Nephron progenitor cell (in vitro differentiated cells): ENCODE measurements at regions not wholly inside any gene's neighbourhood (a gene's known extent, or its start where the extent isn't known, plus 50 kb on each side); places are given as distances from the start of the nearest gene placed in this dataset.

ENCODE experiments used
- DNase-seq: peaks from one replicate; pipeline ENCODE4 v3.0.0; 2021
- H3K27ac Mint-ChIP-seq: 2 replicates; pipeline ENCODE4 v1.8.0; 2021; ENCODE audit warnings: mild to moderate bottlenecking, moderate library complexity, mixed read lengths
- H3K27me3 Mint-ChIP-seq: 2 replicates; pipeline ENCODE4 v1.8.0; 2021; ENCODE audit warnings: mild to moderate bottlenecking, low read depth, mixed read lengths; ENCODE audit not compliant: poor library complexity
- H3K36me3 Mint-ChIP-seq: 2 replicates; pipeline ENCODE4 v1.8.0; 2021; ENCODE audit warnings: low read depth, mixed read lengths
- H3K4me1 Mint-ChIP-seq: 2 replicates; pipeline ENCODE4 v1.8.0; 2021; ENCODE audit warnings: mixed read lengths
- H3K4me3 Mint-ChIP-seq: 2 replicates; pipeline ENCODE4 v1.8.0; 2021; ENCODE audit warnings: mild to moderate bottlenecking, moderate library complexity, mixed read lengths
- H3K9me3 Mint-ChIP-seq: 2 replicates; pipeline ENCODE4 v1.8.0; 2021; ENCODE audit warnings: mild to moderate bottlenecking, moderate library complexity, mixed read lengths
- CTCF ChIP-seq: fragments of 200-600 bp; sonication (generic); IDR thresholded peaks from 2 replicates; pipeline ENCODE4 v1.5.0; 2021; ENCODE audit warnings: antibody characterized with exemption

- Mint-ChIP-seq H3K27ac (no peak overlapping the region), H3K27me3 (peaks cover 7% of the 10 kb centered on the region), H3K4me1 (no peaks in the 10 kb centered on the region), H3K36me3 (no peaks in the 10 kb centered on the region), H3K9me3 (peaks cover 24% of the 10 kb centered on the region), H3K4me3 (no peak overlapping the region)
- no peak for DNase-seq
- no peak for TF ChIP-seq CTCF
Observed at GRCh38 chr7:17608114-17608833, 309.8 kb downstream of the AHR start.

DNA sequence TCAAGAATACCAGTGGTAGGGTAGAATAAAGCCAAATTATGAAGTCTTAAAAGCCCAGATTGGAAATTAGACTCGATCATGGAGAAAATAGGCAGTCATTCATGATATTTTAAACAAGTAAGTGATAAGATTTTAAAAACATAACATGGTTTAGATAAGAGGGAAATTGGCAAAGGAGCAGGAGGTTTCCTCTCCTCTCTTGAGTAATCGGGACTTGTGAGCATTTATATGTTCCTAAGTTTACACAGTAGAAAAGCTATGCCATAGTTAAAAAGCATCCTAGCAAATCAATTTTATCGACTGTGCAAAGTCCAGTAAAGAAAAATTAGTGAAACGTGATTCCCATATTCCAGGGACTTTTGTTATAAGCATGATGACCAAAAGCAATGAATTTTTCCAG, 313.2 kb downstream of the AHR start:
- Mint-ChIP-seq H3K36me3 (no peaks in the 10 kb centered on the region), H3K27me3 (peaks cover 7% of the 10 kb centered on the region), H3K4me1 (no peaks in the 10 kb centered on the region), H3K27ac (no peak overlapping the region), H3K4me3 (no peak overlapping the region), H3K9me3 (no peaks in the 10 kb centered on the region)
- TF ChIP-seq CTCF, result no peak
- DNase-seq, result no peak

DNA sequence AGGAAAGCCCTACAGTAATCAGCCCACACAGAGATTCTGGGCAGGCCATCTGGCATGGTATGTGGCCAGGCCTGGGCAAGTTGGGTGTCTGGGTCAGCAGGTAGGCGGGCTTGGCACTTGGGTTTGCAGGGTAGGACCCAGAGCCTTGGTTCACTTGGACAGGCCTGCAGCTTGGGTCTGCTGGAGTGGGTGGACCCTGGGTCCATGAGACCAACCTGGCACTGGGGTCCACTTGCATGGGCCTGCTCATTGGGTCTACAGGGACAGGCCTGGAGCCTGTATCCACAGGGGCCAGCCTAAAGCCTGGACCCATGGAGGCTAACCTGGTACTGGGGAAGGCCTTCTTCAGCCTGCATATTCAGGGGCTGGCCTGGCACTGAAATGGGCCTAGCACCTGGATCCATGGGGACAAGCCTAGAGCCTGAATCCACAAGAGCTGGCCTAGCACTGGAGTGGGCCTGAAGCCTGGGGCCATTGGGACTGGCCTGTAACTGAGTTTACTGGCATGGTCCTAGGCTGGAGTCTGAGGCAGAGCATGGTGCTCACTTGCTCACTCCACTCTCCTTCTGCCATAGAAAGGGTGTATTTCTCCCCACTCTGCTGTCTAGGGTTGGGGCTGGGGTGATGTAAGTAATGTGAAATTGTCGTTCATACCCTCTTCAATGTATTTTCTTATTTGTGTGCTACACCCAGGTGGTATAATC, 315.0 kb downstream of the AHR start:
- no peaks in the 10 kb centered on the region for H3K4me1 Mint-ChIP-seq
- no peaks in the 10 kb centered on the region for H3K9me3 Mint-ChIP-seq
- H3K27ac Mint-ChIP-seq, result no peak overlapping the region
- H3K36me3 Mint-ChIP-seq, result no peaks in the 10 kb centered on the region
- no peak overlapping the region for H3K4me3 Mint-ChIP-seq
- no peak for DNase-seq
- TF ChIP-seq CTCF, result no peak
- H3K27me3 Mint-ChIP-seq, result peaks cover 18% of the 10 kb centered on the region

GRCh38 chr7:17617380-17617779, 318.9 kb downstream of the AHR start:
- Mint-ChIP-seq H3K27ac (no peak overlapping the region), H3K27me3 (peaks cover 39% of the 10 kb centered on the region), H3K9me3 (no peaks in the 10 kb centered on the region), H3K36me3 (no peaks in the 10 kb centered on the region), H3K4me3 (no peak overlapping the region), H3K4me1 (no peaks in the 10 kb centered on the region)
- DNase-seq, result no peak
- no peak for TF ChIP-seq CTCF

DNA sequence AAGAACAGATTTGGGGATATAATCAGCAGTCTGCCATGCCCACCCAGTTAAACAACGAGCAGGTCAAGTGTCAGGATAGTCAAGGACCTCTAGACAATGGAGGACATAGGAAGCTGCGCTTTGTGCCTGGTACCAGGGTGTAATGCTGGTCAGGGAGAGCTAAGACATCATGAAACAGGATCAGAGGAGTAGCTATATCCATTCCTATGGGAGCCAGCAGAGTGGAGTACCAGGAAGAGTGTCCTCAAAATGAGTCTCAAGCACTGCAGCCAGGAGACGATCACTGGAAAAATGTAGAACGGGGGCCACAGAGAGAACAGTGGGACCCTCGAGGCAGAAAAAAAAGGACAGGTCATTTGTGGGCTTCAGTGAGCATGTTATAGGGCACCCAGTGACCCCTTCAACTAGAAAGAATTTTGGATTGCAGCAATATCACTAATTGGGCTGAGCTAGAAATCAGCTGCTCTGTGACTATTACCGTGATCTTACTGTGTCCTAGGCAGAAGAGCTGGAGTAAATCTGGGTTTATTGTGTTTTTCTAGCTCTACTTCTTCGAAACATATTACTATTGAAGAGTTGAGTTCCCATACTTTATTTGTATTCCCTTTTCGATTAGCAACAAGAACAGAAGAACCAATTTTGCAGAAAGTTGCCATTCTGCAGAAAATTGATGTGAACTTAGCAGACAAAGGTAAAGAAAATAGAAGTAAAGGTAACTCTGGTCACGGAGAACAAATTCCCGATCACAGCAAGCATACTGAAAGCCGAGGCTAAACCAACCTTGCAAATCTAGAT, 319.6 kb downstream of the AHR start:
- no peak overlapping the region for H3K4me3 Mint-ChIP-seq

More for the DNA sequence above, 319.6 kb downstream of the AHR start:
- no peaks in the 10 kb centered on the region for H3K36me3 Mint-ChIP-seq
- no peak overlapping the region for H3K27ac Mint-ChIP-seq
- H3K27me3 Mint-ChIP-seq, result peaks cover 40% of the 10 kb centered on the region
- H3K4me1 Mint-ChIP-seq, result no peaks in the 10 kb centered on the region
- no peaks in the 10 kb centered on the region for H3K9me3 Mint-ChIP-seq
- no peak for DNase-seq
- TF ChIP-seq CTCF, result no peak
